GM23338 (cell line): ENCODE measurements at regions not wholly inside any gene's neighbourhood (a gene's known extent, or its start where the extent isn't known, plus 50 kb on each side); places are given as distances from the start of the nearest gene placed in this dataset.

ENCODE experiments used
- ATAC-seq: fragments of 200-7000 bp; cut with Tn5 transposase; 3 replicates; pipeline ENCODE4 v1.9.1; 2020
- DNase-seq: peaks from one replicate; pipeline ENCODE4 v3.0.0-alpha.2; 2015; ENCODE audit warnings: low spot score
- H2AFZ ChIP-seq: fragments of 200-600 bp; sonication (generic); 2 replicates; pipeline ENCODE4 v1.8.0; 2016; ENCODE audit warnings: antibody characterized with exemption, mild to moderate bottlenecking, moderate library complexity
- H3F3A ChIP-seq: fragments of 200-600 bp; sonication (generic); replicated peaks from 2 replicates; pipeline ENCODE4 v1.8.0; 2017; ENCODE audit warnings: antibody characterized with exemption, mixed run types, low read depth
- H3K27ac ChIP-seq: fragments of 200-600 bp; sonication (generic); 2 replicates; pipeline ENCODE4 v1.6.1; 2016; ENCODE audit warnings: low read depth
- H3K27me3 ChIP-seq: fragments of 200-600 bp; sonication (generic); 2 replicates; pipeline ENCODE4 v1.8.0; 2016; ENCODE audit warnings: mild to moderate bottlenecking, mixed run types, moderate library complexity; ENCODE audit not compliant: insufficient read depth
- H3K36me3 ChIP-seq: fragments of 200-600 bp; sonication (generic); 2 replicates; pipeline ENCODE4 v1.8.0; 2016; ENCODE audit warnings: mild to moderate bottlenecking; ENCODE audit not compliant: insufficient read depth
- H3K4me1 ChIP-seq: fragments of 200-600 bp; sonication (generic); 2 replicates; pipeline ENCODE4 v1.8.0; 2016; ENCODE audit warnings: mild to moderate bottlenecking, moderate library complexity; ENCODE audit not compliant: insufficient read depth
- H3K4me2 ChIP-seq: fragments of 200-600 bp; sonication (generic); 2 replicates; pipeline ENCODE4 v1.7.1; 2017; ENCODE audit warnings: mixed run types
- H3K4me3 ChIP-seq: fragments of 200-600 bp; sonication (generic); 2 replicates; pipeline ENCODE4 v1.6.1; 2016; ENCODE audit warnings: mixed run types
- H3K79me2 ChIP-seq: fragments of 200-600 bp; sonication (generic); replicated peaks from 2 replicates; pipeline ENCODE4 v1.8.0; 2017; ENCODE audit warnings: mild to moderate bottlenecking; ENCODE audit not compliant: insufficient read depth
- H3K9me2 ChIP-seq: fragments of 200-600 bp; sonication (generic); 2 replicates; pipeline ENCODE4 v1.8.0; 2017; ENCODE audit not compliant: insufficient read depth
- H4K20me1 ChIP-seq: fragments of 200-600 bp; sonication (generic); replicated peaks from 2 replicates; pipeline ENCODE4 v1.8.0; 2017; ENCODE audit warnings: mild to moderate bottlenecking; ENCODE audit not compliant: insufficient read depth
- H3K27ac Mint-ChIP-seq: 2 replicates; pipeline ENCODE4 v1.8.0; 2020; ENCODE audit warnings: inconsistent platforms, mild to moderate bottlenecking, moderate library complexity, mixed read lengths
- H3K27me3 Mint-ChIP-seq: 3 replicates; pipeline ENCODE4 v1.8.0; 2022; ENCODE audit warnings: low read depth, mild to moderate bottlenecking, moderate library complexity, mixed read lengths, inconsistent platforms; ENCODE audit not compliant: insufficient read depth, poor library complexity
- H3K36me3 Mint-ChIP-seq: 3 replicates; pipeline ENCODE4 v1.8.0; 2021; ENCODE audit warnings: low read depth, mild to moderate bottlenecking, inconsistent platforms, moderate library complexity, mixed read lengths
- H3K4me1 Mint-ChIP-seq: 3 replicates; pipeline ENCODE4 v1.8.0; 2020; ENCODE audit warnings: mild to moderate bottlenecking, inconsistent platforms, mixed read lengths
- H3K4me3 Mint-ChIP-seq: 3 replicates; pipeline ENCODE4 v1.8.0; 2021; ENCODE audit warnings: moderate library complexity, mild to moderate bottlenecking, inconsistent platforms, mixed read lengths
- H3K9me3 Mint-ChIP-seq: 3 replicates; pipeline ENCODE4 v1.8.0; 2020; ENCODE audit warnings: moderate library complexity, mild to moderate bottlenecking, inconsistent platforms, mixed read lengths
- CREB1 ChIP-seq: fragments of 250-450 bp; sonication (Bioruptor Pico); IDR thresholded peaks from 2 replicates; pipeline ENCODE4 v1.5.0; 2020; ENCODE audit warnings: low read depth, mild to moderate bottlenecking, moderate library complexity
- EZH2 ChIP-seq: fragments of 200-600 bp; sonication (generic); IDR thresholded peaks from one replicate; pipeline ENCODE4 v1.8.0; 2017; ENCODE audit warnings: antibody characterized with exemption, mild to moderate bottlenecking, low read depth; ENCODE audit not compliant: unreplicated experiment
- EZH2phosphoT487 ChIP-seq: fragments of 200-600 bp; sonication (generic); IDR thresholded peaks from one replicate; pipeline ENCODE4 v1.8.1; 2018; ENCODE audit warnings: antibody characterized with exemption; ENCODE audit not compliant: unreplicated experiment
- NANOG ChIP-seq: IDR thresholded peaks from 2 replicates; pipeline ENCODE4 v1.6.1; 2016; ENCODE audit warnings: antibody characterized with exemption, borderline replicate concordance
- POLR2AphosphoS5 ChIP-seq: IDR thresholded peaks from 2 replicates; pipeline ENCODE4 v1.6.1; 2016; ENCODE audit warnings: antibody characterized with exemption, low read depth
- ZNF331 ChIP-seq: fragments of 250-450 bp; sonication (Bioruptor Pico); IDR thresholded peaks from 2 replicates; pipeline ENCODE4 v1.5.0; 2020; ENCODE audit warnings: low read depth, mild to moderate bottlenecking, moderate library complexity
- TF ChIP-seq, protein P1 (sequence below), 2 experiments: fragments of 200-600 bp in 1 of 2; sonication (generic) in 1 of 2; conservative IDR thresholded peaks; 2 replicates each; pipeline versions ENCODE4 v1.5.1 to v1.6.1; 2016 to 2017; ENCODE audit warnings: antibody characterized with exemption in 2 of 2, low read depth in 2 of 2, mild to moderate bottlenecking in 2 of 2, moderate library complexity in 1 of 2
- TF ChIP-seq, protein P2 (sequence below): IDR thresholded peaks from one replicate; pipeline ENCODE4 v1.6.1; 2018; ENCODE audit warnings: antibody characterized with exemption; ENCODE audit not compliant: unreplicated experiment
- TF ChIP-seq, protein P3 (sequence below): IDR thresholded peaks from 2 replicates; pipeline ENCODE4 v1.6.1; 2016; ENCODE audit warnings: antibody characterized with exemption

DNA sequence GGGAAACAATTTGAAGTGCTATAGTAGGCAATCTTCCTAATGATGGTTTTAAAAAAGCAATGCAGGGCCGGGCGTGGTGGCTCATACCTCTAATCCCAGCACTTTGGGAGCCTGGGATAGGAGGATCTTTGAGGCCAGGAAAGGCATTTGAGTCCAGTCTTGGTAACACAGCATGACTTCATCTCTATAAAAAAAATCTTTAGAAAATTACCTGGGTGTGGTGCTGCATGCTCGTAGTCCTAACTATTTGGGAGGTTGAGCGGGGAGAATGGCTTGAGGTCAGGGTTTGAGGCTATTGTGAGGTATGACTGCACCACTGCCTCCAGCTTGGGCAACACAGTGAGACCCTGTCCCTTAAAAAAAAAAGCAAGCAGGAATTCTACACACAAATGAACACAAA, 835.2 kb upstream of the AMELY start (continued):
- TF ChIP-seq EZH2 = no peak
- TF ChIP-seq CREB1 (CRISPR knock-in tag) = no peak
- TF ChIP-seq NANOG = no peak
- TF ChIP-seq POLR2AphosphoS5 = no peak

DNA sequence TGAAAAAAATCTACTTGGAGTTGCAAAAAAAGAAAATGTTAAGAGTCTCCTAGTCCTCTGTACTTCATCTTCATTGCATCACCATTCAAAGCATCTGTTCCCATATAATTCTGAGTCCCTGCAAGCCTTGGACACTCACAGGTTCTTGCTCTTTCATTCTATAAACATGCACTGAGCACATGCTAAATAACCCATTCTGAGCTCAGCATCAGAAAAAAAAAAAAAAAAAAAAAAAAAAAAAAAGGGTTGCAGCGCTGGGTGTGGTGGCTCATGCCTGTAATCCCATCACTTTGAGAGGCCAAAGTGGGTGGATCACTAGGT, 834.0 kb upstream of the AMELY start:
- Histone ChIP-seq H3K79me2 (no peaks in the 10 kb centered on the region), H4K20me1 (no peaks in the 10 kb centered on the region), H3K4me1 (no peaks in the 10 kb centered on the region), H3K27ac (no peak overlapping the region), H3K4me2 (no peak overlapping the region), H3K27me3 (no peaks in the 10 kb centered on the region), H3K4me3 (no peak overlapping the region), H2AFZ (no peak overlapping the region), H3K36me3 (no peaks in the 10 kb centered on the region), H3K9me2 (no peaks in the 10 kb centered on the region), H3F3A (no peaks in the 10 kb centered on the region)
- Mint-ChIP-seq H3K9me3 (no peaks in the 10 kb centered on the region), H3K4me1 (no peaks in the 10 kb centered on the region; the same call in 1 of the 3 replicates), H3K27me3 (peaks cover 2% of the 10 kb centered on the region), H3K4me3 (no peak overlapping the region), H3K36me3 (no peaks in the 10 kb centered on the region), H3K27ac (no peak overlapping the region)
- ATAC-seq (no peak), DNase-seq (no peak)
- TF ChIP-seq, protein P1, sequence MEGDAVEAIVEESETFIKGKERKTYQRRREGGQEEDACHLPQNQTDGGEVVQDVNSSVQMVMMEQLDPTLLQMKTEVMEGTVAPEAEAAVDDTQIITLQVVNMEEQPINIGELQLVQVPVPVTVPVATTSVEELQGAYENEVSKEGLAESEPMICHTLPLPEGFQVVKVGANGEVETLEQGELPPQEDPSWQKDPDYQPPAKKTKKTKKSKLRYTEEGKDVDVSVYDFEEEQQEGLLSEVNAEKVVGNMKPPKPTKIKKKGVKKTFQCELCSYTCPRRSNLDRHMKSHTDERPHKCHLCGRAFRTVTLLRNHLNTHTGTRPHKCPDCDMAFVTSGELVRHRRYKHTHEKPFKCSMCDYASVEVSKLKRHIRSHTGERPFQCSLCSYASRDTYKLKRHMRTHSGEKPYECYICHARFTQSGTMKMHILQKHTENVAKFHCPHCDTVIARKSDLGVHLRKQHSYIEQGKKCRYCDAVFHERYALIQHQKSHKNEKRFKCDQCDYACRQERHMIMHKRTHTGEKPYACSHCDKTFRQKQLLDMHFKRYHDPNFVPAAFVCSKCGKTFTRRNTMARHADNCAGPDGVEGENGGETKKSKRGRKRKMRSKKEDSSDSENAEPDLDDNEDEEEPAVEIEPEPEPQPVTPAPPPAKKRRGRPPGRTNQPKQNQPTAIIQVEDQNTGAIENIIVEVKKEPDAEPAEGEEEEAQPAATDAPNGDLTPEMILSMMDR (conservative IDR thresholded peaks at IDR 0.05; ENCODE audit: low read depth in 2 of 2) = no peak
- TF ChIP-seq, protein P2, sequence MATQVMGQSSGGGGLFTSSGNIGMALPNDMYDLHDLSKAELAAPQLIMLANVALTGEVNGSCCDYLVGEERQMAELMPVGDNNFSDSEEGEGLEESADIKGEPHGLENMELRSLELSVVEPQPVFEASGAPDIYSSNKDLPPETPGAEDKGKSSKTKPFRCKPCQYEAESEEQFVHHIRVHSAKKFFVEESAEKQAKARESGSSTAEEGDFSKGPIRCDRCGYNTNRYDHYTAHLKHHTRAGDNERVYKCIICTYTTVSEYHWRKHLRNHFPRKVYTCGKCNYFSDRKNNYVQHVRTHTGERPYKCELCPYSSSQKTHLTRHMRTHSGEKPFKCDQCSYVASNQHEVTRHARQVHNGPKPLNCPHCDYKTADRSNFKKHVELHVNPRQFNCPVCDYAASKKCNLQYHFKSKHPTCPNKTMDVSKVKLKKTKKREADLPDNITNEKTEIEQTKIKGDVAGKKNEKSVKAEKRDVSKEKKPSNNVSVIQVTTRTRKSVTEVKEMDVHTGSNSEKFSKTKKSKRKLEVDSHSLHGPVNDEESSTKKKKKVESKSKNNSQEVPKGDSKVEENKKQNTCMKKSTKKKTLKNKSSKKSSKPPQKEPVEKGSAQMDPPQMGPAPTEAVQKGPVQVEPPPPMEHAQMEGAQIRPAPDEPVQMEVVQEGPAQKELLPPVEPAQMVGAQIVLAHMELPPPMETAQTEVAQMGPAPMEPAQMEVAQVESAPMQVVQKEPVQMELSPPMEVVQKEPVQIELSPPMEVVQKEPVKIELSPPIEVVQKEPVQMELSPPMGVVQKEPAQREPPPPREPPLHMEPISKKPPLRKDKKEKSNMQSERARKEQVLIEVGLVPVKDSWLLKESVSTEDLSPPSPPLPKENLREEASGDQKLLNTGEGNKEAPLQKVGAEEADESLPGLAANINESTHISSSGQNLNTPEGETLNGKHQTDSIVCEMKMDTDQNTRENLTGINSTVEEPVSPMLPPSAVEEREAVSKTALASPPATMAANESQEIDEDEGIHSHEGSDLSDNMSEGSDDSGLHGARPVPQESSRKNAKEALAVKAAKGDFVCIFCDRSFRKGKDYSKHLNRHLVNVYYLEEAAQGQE = no peak
- TF ChIP-seq, protein P3, sequence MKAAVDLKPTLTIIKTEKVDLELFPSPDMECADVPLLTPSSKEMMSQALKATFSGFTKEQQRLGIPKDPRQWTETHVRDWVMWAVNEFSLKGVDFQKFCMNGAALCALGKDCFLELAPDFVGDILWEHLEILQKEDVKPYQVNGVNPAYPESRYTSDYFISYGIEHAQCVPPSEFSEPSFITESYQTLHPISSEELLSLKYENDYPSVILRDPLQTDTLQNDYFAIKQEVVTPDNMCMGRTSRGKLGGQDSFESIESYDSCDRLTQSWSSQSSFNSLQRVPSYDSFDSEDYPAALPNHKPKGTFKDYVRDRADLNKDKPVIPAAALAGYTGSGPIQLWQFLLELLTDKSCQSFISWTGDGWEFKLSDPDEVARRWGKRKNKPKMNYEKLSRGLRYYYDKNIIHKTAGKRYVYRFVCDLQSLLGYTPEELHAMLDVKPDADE = no peak
- TF ChIP-seq CREB1 (CRISPR knock-in tag) = no peak
- no peak for TF ChIP-seq EZH2
- TF ChIP-seq EZH2phosphoT487 = no peak
- TF ChIP-seq ZNF331 (CRISPR knock-in tag) = no peak
